AG09309 (cell line): ENCODE measurements at regions not wholly inside any gene's neighbourhood (a gene's known extent, or its start where the extent isn't known, plus 50 kb on each side); places are given as distances from the start of the nearest gene placed in this dataset.

ENCODE experiments used
- DNase-seq: peaks from one replicate; pipeline ENCODE4 v3.0.0-alpha.2; 2010; ENCODE audit warnings: low read depth
- H3K4me3 ChIP-seq: 2 replicates; pipeline ENCODE4 v1.5.1; 2011; ENCODE audit warnings: mild to moderate bottlenecking, low read depth, low read length, moderate library complexity; ENCODE audit not compliant: control insufficient read depth
- TF ChIP-seq, protein P1 (sequence below): IDR thresholded peaks from 2 replicates; pipeline ENCODE4 v1.5.1; 2011; ENCODE audit warnings: mild to moderate bottlenecking, low read depth, low read length, inconsistent platforms; ENCODE audit not compliant: insufficient read depth, control insufficient read depth; ENCODE audit errors: missing control alignments

DNA sequence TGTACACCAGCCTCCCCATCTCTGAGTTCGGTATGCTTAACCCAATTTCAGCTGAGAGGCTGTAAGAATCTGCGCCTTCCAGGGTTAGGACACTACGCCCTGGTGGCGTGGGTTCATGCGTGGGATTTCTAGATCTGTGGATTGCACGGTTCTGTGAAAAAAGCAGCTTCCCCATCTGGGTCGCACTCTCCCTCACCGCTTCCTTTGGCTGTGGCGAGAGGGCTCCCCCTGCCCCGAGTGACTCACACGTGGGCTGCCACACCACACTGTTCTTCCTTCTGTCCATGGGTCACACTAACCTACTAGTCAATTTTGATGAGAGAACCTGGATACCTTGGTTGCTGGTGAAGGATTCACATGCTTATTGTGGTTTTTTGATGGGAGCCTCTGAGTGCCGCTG, 256.0 kb upstream of the MAF start:
- TF ChIP-seq, protein P1, sequence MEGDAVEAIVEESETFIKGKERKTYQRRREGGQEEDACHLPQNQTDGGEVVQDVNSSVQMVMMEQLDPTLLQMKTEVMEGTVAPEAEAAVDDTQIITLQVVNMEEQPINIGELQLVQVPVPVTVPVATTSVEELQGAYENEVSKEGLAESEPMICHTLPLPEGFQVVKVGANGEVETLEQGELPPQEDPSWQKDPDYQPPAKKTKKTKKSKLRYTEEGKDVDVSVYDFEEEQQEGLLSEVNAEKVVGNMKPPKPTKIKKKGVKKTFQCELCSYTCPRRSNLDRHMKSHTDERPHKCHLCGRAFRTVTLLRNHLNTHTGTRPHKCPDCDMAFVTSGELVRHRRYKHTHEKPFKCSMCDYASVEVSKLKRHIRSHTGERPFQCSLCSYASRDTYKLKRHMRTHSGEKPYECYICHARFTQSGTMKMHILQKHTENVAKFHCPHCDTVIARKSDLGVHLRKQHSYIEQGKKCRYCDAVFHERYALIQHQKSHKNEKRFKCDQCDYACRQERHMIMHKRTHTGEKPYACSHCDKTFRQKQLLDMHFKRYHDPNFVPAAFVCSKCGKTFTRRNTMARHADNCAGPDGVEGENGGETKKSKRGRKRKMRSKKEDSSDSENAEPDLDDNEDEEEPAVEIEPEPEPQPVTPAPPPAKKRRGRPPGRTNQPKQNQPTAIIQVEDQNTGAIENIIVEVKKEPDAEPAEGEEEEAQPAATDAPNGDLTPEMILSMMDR = no peak
- no peak for DNase-seq
- no peak overlapping the region for H3K4me3 ChIP-seq

DNA sequence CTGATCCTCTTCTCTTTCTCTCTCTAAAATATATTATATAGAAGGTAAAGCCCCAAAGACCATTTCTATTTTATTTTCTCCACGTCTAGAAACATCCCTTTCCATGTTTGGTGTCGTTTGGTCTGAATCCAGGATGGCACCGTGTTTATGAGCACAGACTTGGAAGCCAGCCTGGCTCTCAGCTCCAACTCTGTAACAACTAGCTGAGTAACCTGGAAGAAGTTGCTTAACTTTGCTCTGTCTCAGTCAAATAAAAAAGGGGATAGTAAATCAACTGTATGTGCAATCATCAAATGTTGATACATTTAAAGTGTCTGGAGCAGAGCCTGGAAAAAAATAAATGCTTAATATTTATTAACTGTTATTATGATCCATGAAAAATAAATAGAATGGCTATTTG, 249.8 kb upstream of the MAF start:
- H3K4me3 ChIP-seq = no peak overlapping the region
- TF ChIP-seq, protein P1 = no peak
- DNase-seq = no peak

DNA sequence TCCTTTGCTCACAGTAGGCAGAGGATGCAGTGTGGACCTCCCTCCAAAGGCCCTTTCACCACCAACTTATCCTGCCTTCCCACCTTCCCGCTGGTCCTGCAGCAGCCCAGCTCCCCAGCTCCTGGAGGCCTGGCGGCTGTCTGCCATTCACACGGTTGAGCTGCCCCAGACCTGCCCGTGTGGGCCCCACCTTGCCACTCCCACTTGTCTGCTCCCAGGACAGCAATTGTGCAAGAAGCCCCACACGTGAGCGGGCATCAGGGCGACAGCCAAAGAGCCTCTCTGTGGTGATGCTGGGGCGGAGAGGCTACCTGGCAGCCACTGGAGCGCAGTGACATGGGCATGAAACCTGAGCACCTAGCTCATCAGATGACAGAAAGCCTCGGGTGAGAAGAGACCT, 248.6 kb upstream of the MAF start:
- no peak overlapping the region for H3K4me3 ChIP-seq
- no peak for DNase-seq
- TF ChIP-seq, protein P1 = no peak

DNA sequence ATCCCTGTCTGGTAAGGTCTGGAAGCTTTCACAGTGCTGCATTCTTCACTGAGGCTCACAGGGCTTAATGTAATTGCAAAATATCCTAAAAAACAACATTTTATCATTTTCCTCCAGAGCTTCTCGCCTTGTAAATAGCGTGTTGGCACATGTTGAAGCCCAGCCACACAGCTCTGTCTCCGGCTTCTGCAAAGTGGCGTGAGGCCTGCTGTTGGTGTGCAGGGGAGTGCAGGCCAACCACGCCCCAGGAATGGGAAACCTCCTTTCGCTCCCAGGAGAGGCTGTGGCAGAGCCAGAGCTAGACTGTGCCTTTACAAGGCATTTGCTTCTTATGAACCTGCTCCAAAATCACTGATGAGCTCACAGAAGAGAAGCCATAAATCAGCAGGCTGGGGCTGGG, 248.2 kb upstream of the MAF start:
- H3K4me3 ChIP-seq = no peak overlapping the region
- DNase-seq = no peak
- TF ChIP-seq, protein P1 = no peak

DNA sequence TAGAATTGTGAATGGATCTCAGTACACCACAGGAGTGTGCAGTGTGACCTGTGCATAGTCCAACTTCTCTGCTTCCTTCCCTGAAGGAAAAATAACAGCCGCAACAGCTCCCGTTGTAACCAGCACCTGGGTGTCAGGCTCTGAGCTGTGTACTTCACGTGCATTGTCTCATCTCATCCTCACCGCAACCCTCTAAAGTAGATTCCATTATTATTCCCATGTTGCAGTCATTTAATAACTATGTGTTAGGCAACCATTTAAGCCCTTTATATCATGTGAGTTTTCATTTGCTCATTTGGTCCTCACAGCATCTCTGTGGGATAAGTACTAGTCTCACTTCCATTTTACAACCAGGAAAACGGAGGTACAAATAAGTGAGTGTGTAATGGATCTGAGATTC, 247.0 kb upstream of the MAF start:
- TF ChIP-seq, protein P1 = no peak
- no peak overlapping the region for H3K4me3 ChIP-seq
- no peak for DNase-seq

DNA sequence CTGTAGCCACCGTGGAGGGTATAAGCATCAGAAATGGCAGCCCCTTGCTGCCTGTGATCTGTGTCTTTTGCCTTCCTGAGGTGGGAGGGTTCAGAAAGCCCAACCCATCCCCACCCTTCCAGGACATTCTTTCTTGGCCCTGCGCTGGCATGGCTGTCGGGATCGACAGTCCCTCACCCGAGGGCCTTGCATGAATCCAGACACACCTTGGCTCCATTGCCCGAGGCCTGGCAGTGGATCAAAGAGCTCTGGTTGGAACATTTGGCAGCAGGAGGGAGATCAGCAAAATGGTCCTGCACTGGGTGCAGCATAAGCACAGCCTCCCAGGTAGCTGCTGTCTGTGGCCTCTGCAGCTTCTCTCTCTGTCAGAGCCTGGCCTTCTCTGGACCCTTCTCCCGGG, 246.6 kb upstream of the MAF start:
- no peak overlapping the region for H3K4me3 ChIP-seq
- TF ChIP-seq, protein P1 = no peak
- DNase-seq = no peak

DNA sequence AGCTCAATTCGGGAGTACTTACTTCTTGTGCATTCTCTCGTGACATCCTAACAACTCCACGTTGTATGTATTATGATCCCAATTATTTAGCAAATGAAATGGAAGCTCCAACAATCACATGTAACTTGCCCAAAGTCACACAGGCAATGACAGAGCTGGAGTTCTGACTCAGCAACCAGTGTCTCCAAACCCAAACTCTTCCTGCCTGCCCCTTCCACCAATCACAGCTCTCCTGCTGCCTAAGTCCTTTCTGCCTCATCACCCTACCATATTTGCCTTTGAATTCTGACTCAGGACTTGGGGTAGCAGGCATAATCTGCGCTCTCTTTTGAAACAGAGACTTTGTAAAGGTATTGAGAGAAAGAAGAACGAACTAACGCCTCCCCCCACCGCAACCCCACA, 245.2 kb upstream of the MAF start:
- H3K4me3 ChIP-seq = no peak overlapping the region
- TF ChIP-seq, protein P1 = no peak
- no peak for DNase-seq
